ENCODE measurements at regions not wholly inside any gene's neighbourhood (a gene's known extent, or its start where the extent isn't known, plus 50 kb on each side); places are given as distances from the start of the nearest gene placed in this dataset.

- TF ChIP-seq ZXDB (tag by site-specific recombination; IDR thresholded peaks at IDR 0.05), result no peak
- TF ChIP-seq, protein P1, sequence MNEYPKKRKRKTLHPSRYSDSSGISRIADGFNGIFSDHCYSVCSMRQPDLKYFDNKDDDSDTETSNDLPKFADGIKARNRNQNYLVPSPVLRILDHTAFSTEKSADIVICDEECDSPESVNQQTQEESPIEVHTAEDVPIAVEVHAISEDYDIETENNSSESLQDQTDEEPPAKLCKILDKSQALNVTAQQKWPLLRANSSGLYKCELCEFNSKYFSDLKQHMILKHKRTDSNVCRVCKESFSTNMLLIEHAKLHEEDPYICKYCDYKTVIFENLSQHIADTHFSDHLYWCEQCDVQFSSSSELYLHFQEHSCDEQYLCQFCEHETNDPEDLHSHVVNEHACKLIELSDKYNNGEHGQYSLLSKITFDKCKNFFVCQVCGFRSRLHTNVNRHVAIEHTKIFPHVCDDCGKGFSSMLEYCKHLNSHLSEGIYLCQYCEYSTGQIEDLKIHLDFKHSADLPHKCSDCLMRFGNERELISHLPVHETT (tag by site-specific recombination; IDR thresholded peaks at IDR 0.05), result no peak
- peak; percentile 85 for TF ChIP-seq ZNF248 (tag by site-specific recombination; IDR thresholded peaks at IDR 0.05)
- TF ChIP-seq ZNF561 (tag by site-specific recombination; IDR thresholded peaks at IDR 0.05; ENCODE audit: borderline replicate concordance), result no peak
- no peak for TF ChIP-seq SCRT1 (tag by site-specific recombination; IDR thresholded peaks at IDR 0.05; ENCODE audit: borderline replicate concordance)
- TF ChIP-seq ZNF521 (tag by site-specific recombination; IDR thresholded peaks at IDR 0.05), result 0 out of 2 replicates have a peak, but pooled peaks have one; percentile 96
- TF ChIP-seq, protein P2, sequence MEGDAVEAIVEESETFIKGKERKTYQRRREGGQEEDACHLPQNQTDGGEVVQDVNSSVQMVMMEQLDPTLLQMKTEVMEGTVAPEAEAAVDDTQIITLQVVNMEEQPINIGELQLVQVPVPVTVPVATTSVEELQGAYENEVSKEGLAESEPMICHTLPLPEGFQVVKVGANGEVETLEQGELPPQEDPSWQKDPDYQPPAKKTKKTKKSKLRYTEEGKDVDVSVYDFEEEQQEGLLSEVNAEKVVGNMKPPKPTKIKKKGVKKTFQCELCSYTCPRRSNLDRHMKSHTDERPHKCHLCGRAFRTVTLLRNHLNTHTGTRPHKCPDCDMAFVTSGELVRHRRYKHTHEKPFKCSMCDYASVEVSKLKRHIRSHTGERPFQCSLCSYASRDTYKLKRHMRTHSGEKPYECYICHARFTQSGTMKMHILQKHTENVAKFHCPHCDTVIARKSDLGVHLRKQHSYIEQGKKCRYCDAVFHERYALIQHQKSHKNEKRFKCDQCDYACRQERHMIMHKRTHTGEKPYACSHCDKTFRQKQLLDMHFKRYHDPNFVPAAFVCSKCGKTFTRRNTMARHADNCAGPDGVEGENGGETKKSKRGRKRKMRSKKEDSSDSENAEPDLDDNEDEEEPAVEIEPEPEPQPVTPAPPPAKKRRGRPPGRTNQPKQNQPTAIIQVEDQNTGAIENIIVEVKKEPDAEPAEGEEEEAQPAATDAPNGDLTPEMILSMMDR (tag by site-specific recombination; IDR thresholded peaks at IDR 0.05), result no peak
- peak; percentile 96 for TF ChIP-seq ZNF114 (tag by site-specific recombination; IDR thresholded peaks at IDR 0.05)
- TF ChIP-seq ZNF529 (tag by site-specific recombination; IDR thresholded peaks at IDR 0.05; ENCODE audit: insufficient replicate concordance), result no peak
- TF ChIP-seq ZSCAN5A (tag by site-specific recombination; IDR thresholded peaks at IDR 0.05), result no peak
- TF ChIP-seq ZNF311 (tag by site-specific recombination; IDR thresholded peaks at IDR 0.05; ENCODE audit: borderline replicate concordance), result peak; percentile 98
- TF ChIP-seq, protein P3, sequence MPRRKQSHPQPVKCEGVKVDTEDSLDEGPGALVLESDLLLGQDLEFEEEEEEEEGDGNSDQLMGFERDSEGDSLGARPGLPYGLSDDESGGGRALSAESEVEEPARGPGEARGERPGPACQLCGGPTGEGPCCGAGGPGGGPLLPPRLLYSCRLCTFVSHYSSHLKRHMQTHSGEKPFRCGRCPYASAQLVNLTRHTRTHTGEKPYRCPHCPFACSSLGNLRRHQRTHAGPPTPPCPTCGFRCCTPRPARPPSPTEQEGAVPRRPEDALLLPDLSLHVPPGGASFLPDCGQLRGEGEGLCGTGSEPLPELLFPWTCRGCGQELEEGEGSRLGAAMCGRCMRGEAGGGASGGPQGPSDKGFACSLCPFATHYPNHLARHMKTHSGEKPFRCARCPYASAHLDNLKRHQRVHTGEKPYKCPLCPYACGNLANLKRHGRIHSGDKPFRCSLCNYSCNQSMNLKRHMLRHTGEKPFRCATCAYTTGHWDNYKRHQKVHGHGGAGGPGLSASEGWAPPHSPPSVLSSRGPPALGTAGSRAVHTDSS (tag by site-specific recombination; IDR thresholded peaks at IDR 0.05), result peak; percentile 94
- TF ChIP-seq ZNF426 (tag by site-specific recombination; IDR thresholded peaks at IDR 0.05), result no peak
- TF ChIP-seq SALL2 (tag by site-specific recombination; IDR thresholded peaks at IDR 0.05; ENCODE audit: borderline replicate concordance), result peak; percentile 81; the same call in 1 of the 2 replicates
- TF ChIP-seq ZNF202 (tag by site-specific recombination; IDR thresholded peaks at IDR 0.05; ENCODE audit: borderline replicate concordance), result no peak
- no peak for TF ChIP-seq PRDM1 (tag by site-specific recombination; IDR thresholded peaks at IDR 0.05)
- TF ChIP-seq ZNF776 (tag by site-specific recombination; IDR thresholded peaks at IDR 0.05; ENCODE audit: borderline replicate concordance), result peak; percentile 89; the same call in 1 of the 2 replicates
- no peak for TF ChIP-seq ZNF324 (tag by site-specific recombination; IDR thresholded peaks at IDR 0.05)
- no peak for TF ChIP-seq ZNF366 (tag by site-specific recombination; conservative IDR thresholded peaks at IDR 0.05)
- 0 out of 2 replicates have a peak, but pooled peaks have one; percentile 38 for TF ChIP-seq ZNF544 (tag by site-specific recombination; IDR thresholded peaks at IDR 0.05)
- no peak for TF ChIP-seq ZFP37 (tag by site-specific recombination; IDR thresholded peaks at IDR 0.05)
- TF ChIP-seq ZNF621 (tag by site-specific recombination; IDR thresholded peaks at IDR 0.05), result 0 out of 2 replicates have a peak, but pooled peaks have one; percentile 74
- TF ChIP-seq ZNF558 (tag by site-specific recombination; IDR thresholded peaks at IDR 0.05), result no peak
- no peak for TF ChIP-seq ZNF341 (tag by site-specific recombination; IDR thresholded peaks at IDR 0.05; ENCODE audit: low read depth)
- no peak for TF ChIP-seq ZNF585B (tag by site-specific recombination; IDR thresholded peaks at IDR 0.05)
- TF ChIP-seq ZNF148 (tag by site-specific recombination; IDR thresholded peaks at IDR 0.05; ENCODE audit: borderline replicate concordance), result peak; percentile 82
- TF ChIP-seq ZNF626 (tag by site-specific recombination; IDR thresholded peaks at IDR 0.05), result no peak
- no peak for TF ChIP-seq ZNF654 (tag by site-specific recombination; IDR thresholded peaks at IDR 0.05; ENCODE audit: low read depth)
- TF ChIP-seq, protein P4, sequence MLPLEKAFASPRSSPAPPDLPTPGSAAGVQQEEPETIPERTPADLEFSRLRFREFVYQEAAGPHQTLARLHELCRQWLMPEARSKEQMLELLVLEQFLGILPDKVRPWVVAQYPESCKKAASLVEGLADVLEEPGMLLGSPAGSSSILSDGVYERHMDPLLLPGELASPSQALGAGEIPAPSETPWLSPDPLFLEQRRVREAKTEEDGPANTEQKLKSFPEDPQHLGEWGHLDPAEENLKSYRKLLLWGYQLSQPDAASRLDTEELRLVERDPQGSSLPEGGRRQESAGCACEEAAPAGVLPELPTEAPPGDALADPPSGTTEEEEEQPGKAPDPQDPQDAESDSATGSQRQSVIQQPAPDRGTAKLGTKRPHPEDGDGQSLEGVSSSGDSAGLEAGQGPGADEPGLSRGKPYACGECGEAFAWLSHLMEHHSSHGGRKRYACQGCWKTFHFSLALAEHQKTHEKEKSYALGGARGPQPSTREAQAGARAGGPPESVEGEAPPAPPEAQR (tag by site-specific recombination; IDR thresholded peaks at IDR 0.05), result no peak
- TF ChIP-seq ZNF169 (tag by site-specific recombination; IDR thresholded peaks at IDR 0.05), result peak; percentile 83; the same call in 1 of the 2 replicates
- TF ChIP-seq ZNF707 (tag by site-specific recombination; IDR thresholded peaks at IDR 0.05), result 0 out of 2 replicates have a peak, but pooled peaks have one; percentile 20
- no peak for TF ChIP-seq IKZF3 (tag by site-specific recombination; IDR thresholded peaks at IDR 0.05)
Measured at GRCh38 chr16:88192601-88193000, 190.2 kb upstream of the ZNF469 start (continued).
